Stomach (tissue), 8 donors: ENCODE measurements at regions not wholly inside any gene's neighbourhood (a gene's known extent, or its start where the extent isn't known, plus 50 kb on each side); places are given as distances from the start of the nearest gene placed in this dataset.

Experiments
- DNase-seq, 2 donors: peaks; one replicate each; pipeline versions ENCODE4 v3.0.0 to v3.0.0-alpha.2; 2013 to 2019
- H3K27ac ChIP-seq, 5 donors: fragments of 200-600 bp in 4 of 5; sonication (generic) in 4 of 5; one replicate each; pipeline ENCODE4 v1.5.1; 2013 to 2019; ENCODE audit warnings: mild to moderate bottlenecking in 1 of 5, moderate library complexity in 1 of 5
- H3K27me3 ChIP-seq, 3 donors: fragments of 200-600 bp; sonication (generic); one replicate each; pipeline ENCODE4 v1.5.1; 2017 to 2019; ENCODE audit warnings: mixed run types in 1 of 3
- H3K36me3 ChIP-seq, 4 donors: fragments of 200-600 bp; sonication (generic); 1 replicate in 3 of 4; 2 replicates in 1 of 4; pipeline ENCODE4 v1.5.1; 2016 to 2019
- H3K4me1 ChIP-seq, 4 donors: fragments of 200-600 bp; sonication (generic); one replicate each; pipeline ENCODE4 v1.5.1; 2016 to 2019
- H3K4me3 ChIP-seq, 4 donors: fragments of 200-600 bp; sonication (generic) in 3 of 4; one replicate each; pipeline ENCODE4 v1.5.1; 2016 to 2019; ENCODE audit warnings: mild to moderate bottlenecking in 1 of 4
- H3K9me3 ChIP-seq, 4 donors: fragments of 200-600 bp; sonication (generic); one replicate each; pipeline ENCODE4 v1.5.1; 2016 to 2019
- EP300 ChIP-seq: sonication (generic); formaldehyde crosslinking; IDR thresholded peaks from one replicate; pipeline ENCODE4 v1.6.1; 2017; ENCODE audit warnings: antibody characterized with exemption
- POLR2A ChIP-seq, 4 donors: fragments of 450-650 bp; IDR thresholded peaks; one replicate each; pipeline ENCODE4 v1.6.1; 2016; ENCODE audit warnings: antibody characterized with exemption in 4 of 4, control low read depth in 2 of 4, mild to moderate bottlenecking in 1 of 4, moderate library complexity in 1 of 4
- POLR2AphosphoS5 ChIP-seq, 3 donors: sonication (generic); formaldehyde crosslinking; IDR thresholded peaks; one replicate each; pipeline ENCODE4 v1.6.1; 2016; ENCODE audit warnings: antibody characterized with exemption in 3 of 3
- WGBS, 5 donors: extraction: QIAGEN DNeasy Blood & Tissue Kit in 3 of 5; methylation state at CpG; one replicate each; pipeline versions ENCODE4 v1.1.5 to v1.1.7; 2013 to 2018; 5-methylcytosine and 5-hydroxymethylcytosine counted together
- intact Hi-C: fragments of 100-400 bp; cut with DNase I; formaldehyde crosslinking; loops from one replicate; pipeline ENCODE4 v1.15.1; 2023; ENCODE audit warnings: low total_unique reads
- TF ChIP-seq, protein P1 (sequence below), 7 experiments: fragments of 450-650 bp in 4 of 7; fragments of 200-600 bp in 3 of 7; sonication (generic) in 3 of 7; IDR thresholded peaks; one replicate each; pipeline ENCODE4 v1.5.1; 2016 to 2019; ENCODE audit warnings: antibody characterized with exemption in 7 of 7, control low read depth in 2 of 7, mild to moderate bottlenecking in 1 of 7
- donor health status: healthy with polysubstance abuse.
- donor health status: Bipolar disorder and iron deficiency.
- donor health status: healthy.

DNA sequence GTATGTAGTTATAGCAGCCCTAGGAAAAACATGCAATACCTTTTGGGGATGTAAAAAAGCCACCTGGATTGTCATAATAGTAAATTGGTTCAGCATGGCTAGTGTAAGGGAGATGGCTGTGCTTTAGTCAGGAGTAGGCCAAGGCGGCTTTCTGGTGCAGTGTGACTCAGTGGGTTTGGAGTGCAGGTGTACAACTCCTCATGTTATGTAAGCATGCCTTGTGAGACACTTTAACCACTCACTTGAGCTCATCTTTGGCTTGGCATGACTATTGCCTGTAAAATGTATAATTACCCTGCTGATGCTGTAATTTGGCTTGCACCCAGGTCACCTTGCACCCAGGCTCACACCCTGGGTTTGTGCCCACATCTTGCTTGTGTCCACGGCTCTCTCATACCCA is 239.2 kb upstream of the GLI3 start:
- no peak for TF ChIP-seq POLR2A (IDR thresholded peaks at IDR 0.05)
- no peak for TF ChIP-seq POLR2AphosphoS5 (IDR thresholded peaks at IDR 0.05)
- TF ChIP-seq, protein P1, sequence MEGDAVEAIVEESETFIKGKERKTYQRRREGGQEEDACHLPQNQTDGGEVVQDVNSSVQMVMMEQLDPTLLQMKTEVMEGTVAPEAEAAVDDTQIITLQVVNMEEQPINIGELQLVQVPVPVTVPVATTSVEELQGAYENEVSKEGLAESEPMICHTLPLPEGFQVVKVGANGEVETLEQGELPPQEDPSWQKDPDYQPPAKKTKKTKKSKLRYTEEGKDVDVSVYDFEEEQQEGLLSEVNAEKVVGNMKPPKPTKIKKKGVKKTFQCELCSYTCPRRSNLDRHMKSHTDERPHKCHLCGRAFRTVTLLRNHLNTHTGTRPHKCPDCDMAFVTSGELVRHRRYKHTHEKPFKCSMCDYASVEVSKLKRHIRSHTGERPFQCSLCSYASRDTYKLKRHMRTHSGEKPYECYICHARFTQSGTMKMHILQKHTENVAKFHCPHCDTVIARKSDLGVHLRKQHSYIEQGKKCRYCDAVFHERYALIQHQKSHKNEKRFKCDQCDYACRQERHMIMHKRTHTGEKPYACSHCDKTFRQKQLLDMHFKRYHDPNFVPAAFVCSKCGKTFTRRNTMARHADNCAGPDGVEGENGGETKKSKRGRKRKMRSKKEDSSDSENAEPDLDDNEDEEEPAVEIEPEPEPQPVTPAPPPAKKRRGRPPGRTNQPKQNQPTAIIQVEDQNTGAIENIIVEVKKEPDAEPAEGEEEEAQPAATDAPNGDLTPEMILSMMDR (IDR thresholded peaks at IDR 0.05): no peak
- TF ChIP-seq EP300: no peak
- Histone ChIP-seq H3K9me3 (no peaks in the 10 kb centered on the region), H3K4me1 (peaks cover 0 to 8% (median 0%) of the 10 kb centered on the region in 4 donors), H3K4me3 (no peak overlapping the region), H3K36me3 (no peaks in the 10 kb centered on the region), H3K27ac (no peak overlapping the region), H3K27me3 (no peaks in the 10 kb centered on the region)
- DNase-seq: no peak
- intact Hi-C loops: no loop called here
- 74 to 79% (median 76%) methylated on average over 2 of the region's 2 CpGs for WGBS, 5 donors

DNA sequence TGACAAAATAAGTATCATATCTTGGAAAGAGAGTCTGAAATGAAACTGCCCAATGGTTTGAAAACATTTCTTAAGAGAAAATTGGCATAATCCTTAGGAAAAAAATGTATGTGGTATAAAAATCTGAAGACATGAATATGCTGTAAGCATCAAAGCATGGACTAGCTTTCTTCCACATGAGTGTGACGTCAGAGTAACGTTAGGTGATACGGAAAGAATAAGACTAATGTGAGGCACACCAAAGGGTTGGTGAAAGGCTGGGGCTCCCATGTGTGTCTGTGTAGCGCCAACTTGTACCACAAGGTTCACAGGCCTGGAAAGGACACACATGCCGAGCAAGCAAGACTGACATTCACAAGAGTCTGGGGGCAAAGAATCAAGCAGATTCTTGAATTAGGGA is 238.1 kb upstream of the GLI3 start:
- peaks cover 0 to 6% (median 0%) of the 10 kb centered on the region in 4 donors for H3K4me1 ChIP-seq
- TF ChIP-seq, protein P1 (IDR thresholded peaks at IDR 0.05): no peak
- TF ChIP-seq POLR2A (IDR thresholded peaks at IDR 0.05): no peak
- TF ChIP-seq EP300: no peak
- no peak for TF ChIP-seq POLR2AphosphoS5 (IDR thresholded peaks at IDR 0.05)
- H3K27ac ChIP-seq: no peak overlapping the region
- no peaks in the 10 kb centered on the region for H3K9me3 ChIP-seq
- H3K4me3 ChIP-seq: no peak overlapping the region
- no peaks in the 10 kb centered on the region for H3K36me3 ChIP-seq
- WGBS, 5 donors: 94 to 97% (median 96%) methylated on average over 5 of the region's 5 CpGs
- no peak for DNase-seq
- intact Hi-C loops: no loop called here
- no peaks in the 10 kb centered on the region for H3K27me3 ChIP-seq

DNA sequence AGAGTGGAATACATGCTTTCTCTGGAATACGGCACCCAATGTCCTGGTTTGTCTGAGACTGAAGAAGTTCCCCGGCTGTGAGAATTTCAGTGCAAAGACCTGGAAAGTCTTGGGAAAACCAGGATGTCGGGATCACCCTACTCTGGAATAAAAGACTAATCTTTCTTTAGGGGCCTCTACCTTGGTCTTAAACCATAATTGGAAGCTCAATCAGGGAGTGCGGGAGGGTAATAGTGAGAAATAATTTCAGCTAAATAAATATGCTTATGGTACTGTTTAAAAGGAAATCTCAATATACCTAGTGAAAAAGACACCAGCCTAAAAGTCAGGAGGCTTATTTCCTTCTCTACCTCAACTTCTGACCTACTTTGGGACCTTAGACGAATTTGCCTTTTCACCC is 236.1 kb upstream of the GLI3 start:
- DNase-seq: no peak
- Histone ChIP-seq H3K4me3 (no peak overlapping the region), H3K4me1 (no peaks in the 10 kb centered on the region), H3K9me3 (no peaks in the 10 kb centered on the region), H3K27me3 (no peaks in the 10 kb centered on the region), H3K27ac (no peak overlapping the region), H3K36me3 (no peaks in the 10 kb centered on the region)
- intact Hi-C loops: no loop called here
- TF ChIP-seq POLR2A (IDR thresholded peaks at IDR 0.05): no peak
- WGBS, 5 donors: 88 to 94% (median 92%) methylated on average over 5 of the region's 5 CpGs

DNA sequence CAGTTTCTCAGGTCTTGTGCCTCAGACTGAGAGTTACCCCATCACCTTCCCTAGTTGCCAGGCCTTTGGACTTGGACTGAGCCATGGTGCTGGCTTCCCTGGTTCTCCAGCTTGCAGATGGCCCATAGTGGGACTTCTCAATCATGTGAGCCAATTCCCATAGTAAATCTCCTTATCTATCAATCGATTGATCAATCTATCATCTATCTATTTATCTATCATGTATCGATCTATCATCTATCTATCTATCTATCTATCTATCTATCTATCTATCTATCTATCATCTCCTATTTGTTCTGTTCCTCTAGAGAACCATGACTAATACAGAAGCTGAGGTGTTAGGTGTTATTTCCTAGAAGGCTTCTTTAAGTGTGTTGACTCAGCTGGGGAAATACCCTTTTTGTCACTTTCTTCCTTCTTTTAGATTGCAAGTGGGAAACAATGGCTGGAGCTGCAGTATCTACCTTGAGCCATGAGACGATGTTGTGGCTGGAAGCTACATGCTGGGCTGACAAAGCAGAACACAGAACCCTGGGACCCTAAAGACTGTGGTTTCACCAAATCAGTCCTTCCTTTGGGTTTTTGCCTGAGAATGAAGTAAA is 234.7 kb upstream of the GLI3 start:
- intact Hi-C loops: no loop called here
- H3K4me1 ChIP-seq: no peaks in the 10 kb centered on the region
- TF ChIP-seq, protein P1 (IDR thresholded peaks at IDR 0.05): no peak
- TF ChIP-seq EP300 (no peak), POLR2A (IDR thresholded peaks at IDR 0.05) (no peak), POLR2AphosphoS5 (IDR thresholded peaks at IDR 0.05) (no peak)
- no peak overlapping the region for H3K4me3 ChIP-seq
- no peaks in the 10 kb centered on the region for H3K27me3 ChIP-seq
- H3K36me3 ChIP-seq: no peaks in the 10 kb centered on the region
- 84 to 90% (median 87%) methylated on average over 3 of the region's 3 CpGs for WGBS, 5 donors
- no peak overlapping the region for H3K27ac ChIP-seq
- DNase-seq: no peak
- no peaks in the 10 kb centered on the region for H3K9me3 ChIP-seq

DNA sequence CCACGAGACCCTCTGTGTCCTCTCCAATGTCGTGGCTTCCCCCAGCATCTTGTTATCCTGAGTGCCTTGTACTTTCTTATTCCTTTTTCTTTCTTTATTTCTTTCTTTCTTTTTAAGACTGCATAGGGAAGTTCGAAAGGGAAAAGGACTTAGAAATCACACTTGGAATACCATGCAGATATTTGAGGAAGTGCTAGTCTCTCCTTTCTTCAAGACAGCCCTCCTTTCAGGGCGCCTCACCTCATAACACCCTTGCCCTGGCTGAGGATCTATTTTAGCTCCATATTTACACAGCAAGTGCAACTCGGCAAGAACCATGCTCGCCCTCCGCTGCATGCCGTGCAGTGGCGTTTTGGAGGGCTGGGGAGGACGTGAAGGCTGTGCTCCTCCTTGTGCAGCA is 232.3 kb upstream of the GLI3 start:
- H3K4me1 ChIP-seq: no peaks in the 10 kb centered on the region
- H3K9me3 ChIP-seq: peaks cover 0 to 4% (median 0%) of the 10 kb centered on the region in 4 donors
- no peak overlapping the region for H3K4me3 ChIP-seq
- intact Hi-C loops: no loop called here
- H3K36me3 ChIP-seq: no peaks in the 10 kb centered on the region
- no peaks in the 10 kb centered on the region for H3K27me3 ChIP-seq
- TF ChIP-seq POLR2AphosphoS5 (IDR thresholded peaks at IDR 0.05) (no peak), EP300 (no peak), POLR2A (IDR thresholded peaks at IDR 0.05) (no peak)
- TF ChIP-seq, protein P1 (IDR thresholded peaks at IDR 0.05): no peak
- WGBS, 5 donors: 69 to 79% (median 72%) methylated on average over 10 of the region's 10 CpGs
- no peak overlapping the region for H3K27ac ChIP-seq
- DNase-seq: no peak
